ENCODE measurements at regions not wholly inside any gene's neighbourhood (a gene's known extent, or its start where the extent isn't known, plus 50 kb on each side); places are given as distances from the start of the nearest gene placed in this dataset.

GRCh38 chr5:135208555-135208902, 174.5 kb upstream of the PITX1 start:
- TF ChIP-seq CTCF (IDR thresholded peaks at IDR 0.05): no peak
- TF ChIP-seq POLR2A (IDR thresholded peaks at IDR 0.05): no peak

Measured in testis (tissue), 2 donors.